DND-41 (cell line): ENCODE measurements at regions not wholly inside any gene's neighbourhood (a gene's known extent, or its start where the extent isn't known, plus 50 kb on each side); places are given as distances from the start of the nearest gene placed in this dataset.

Experiments used
- ATAC-seq: fragments of 200-7000 bp; cut with Tn5 transposase; 3 replicates; pipeline ENCODE4 v1.9.1; 2021; ENCODE audit warnings: low read depth; ENCODE audit not compliant: insufficient read depth
- DNase-seq: peaks from one replicate; pipeline ENCODE4 v3.0.0-alpha.2; 2020
- H2AFZ ChIP-seq: 2 replicates; pipeline ENCODE4 v1.6.0; 2012; ENCODE audit warnings: low read depth, low read length
- H3K27ac ChIP-seq: 2 replicates; pipeline ENCODE4 v1.5.1; 2012; ENCODE audit warnings: low read length, inconsistent platforms
- H3K27me3 ChIP-seq: fragments of 200-600 bp; sonication (generic); 2 replicates; pipeline ENCODE4 v1.6.0; 2012; ENCODE audit warnings: low read length, mild to moderate bottlenecking, inconsistent platforms; ENCODE audit not compliant: insufficient read depth, poor library complexity
- H3K36me3 ChIP-seq: 2 replicates; pipeline ENCODE4 v1.5.1; 2012; ENCODE audit warnings: low read length, inconsistent platforms; ENCODE audit not compliant: insufficient read depth
- H3K4me1 ChIP-seq: 2 replicates; pipeline ENCODE4 v1.5.1; 2012; ENCODE audit warnings: mild to moderate bottlenecking, low read length; ENCODE audit not compliant: insufficient read depth
- H3K4me2 ChIP-seq: 2 replicates; pipeline ENCODE4 v1.6.0; 2012; ENCODE audit warnings: mild to moderate bottlenecking, moderate library complexity, low read length, inconsistent platforms; ENCODE audit not compliant: insufficient read depth
- H3K4me3 ChIP-seq, 2 experiments: fragments of 200-600 bp in 1 of 2; shearing (Covaris generic) in 1 of 2; 2 replicates each; pipeline ENCODE4 v1.5.1; 2012 to 2016; ENCODE audit warnings: inconsistent platforms in 2 of 2, low read length in 2 of 2, mild to moderate bottlenecking in 2 of 2, low read depth in 1 of 2, moderate library complexity in 1 of 2
- H3K79me2 ChIP-seq: 2 replicates; pipeline ENCODE4 v1.6.0; 2012; ENCODE audit warnings: low read length, inconsistent platforms; ENCODE audit not compliant: insufficient read depth
- H3K9ac ChIP-seq: 2 replicates; pipeline ENCODE4 v1.6.0; 2012; ENCODE audit warnings: low read depth, mild to moderate bottlenecking, inconsistent platforms, low read length, moderate library complexity
- H3K9me3 ChIP-seq: 2 replicates; pipeline ENCODE4 v1.5.1; 2012; ENCODE audit warnings: low read length, moderate library complexity, mild to moderate bottlenecking, inconsistent platforms; ENCODE audit not compliant: insufficient read depth, severe bottlenecking
- H4K20me1 ChIP-seq: 2 replicates; pipeline ENCODE4 v1.6.0; 2012; ENCODE audit warnings: low read length; ENCODE audit not compliant: insufficient read depth
- EZH2 ChIP-seq: IDR thresholded peaks from 3 replicates; pipeline ENCODE4 v1.6.1; 2012; ENCODE audit warnings: borderline replicate concordance, low read depth, mild to moderate bottlenecking, moderate library complexity, low read length, inconsistent platforms; ENCODE audit not compliant: severe bottlenecking
- TF ChIP-seq, protein P1 (sequence below): IDR thresholded peaks from 2 replicates; pipeline ENCODE4 v1.5.1; 2012; ENCODE audit warnings: borderline replicate concordance, low read length, moderate library complexity, mild to moderate bottlenecking; ENCODE audit not compliant: poor library complexity, severe bottlenecking; ENCODE audit errors: extremely low read depth

DNA sequence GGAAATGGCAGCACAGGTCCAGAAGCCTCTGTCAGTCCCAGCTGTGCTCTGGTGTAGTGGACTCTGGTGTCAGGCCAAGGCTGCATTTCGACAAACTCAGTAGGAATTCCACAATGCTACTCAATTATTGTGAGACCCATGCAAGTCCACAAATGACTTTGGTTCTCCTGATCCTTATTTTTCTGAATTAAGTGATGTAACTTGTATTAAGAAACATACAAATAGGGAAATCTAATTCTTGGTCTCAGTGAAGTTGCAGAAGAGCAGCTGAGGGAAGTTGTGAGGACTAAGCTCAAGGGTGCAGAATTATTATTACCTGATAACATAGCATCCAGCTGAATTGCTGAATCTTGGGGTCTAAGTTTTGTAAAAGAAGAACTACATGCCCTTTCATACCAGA is 116.8 kb downstream of the MAFB start:
- H3K27ac ChIP-seq = no peak overlapping the region
- no peak for ATAC-seq

DNA sequence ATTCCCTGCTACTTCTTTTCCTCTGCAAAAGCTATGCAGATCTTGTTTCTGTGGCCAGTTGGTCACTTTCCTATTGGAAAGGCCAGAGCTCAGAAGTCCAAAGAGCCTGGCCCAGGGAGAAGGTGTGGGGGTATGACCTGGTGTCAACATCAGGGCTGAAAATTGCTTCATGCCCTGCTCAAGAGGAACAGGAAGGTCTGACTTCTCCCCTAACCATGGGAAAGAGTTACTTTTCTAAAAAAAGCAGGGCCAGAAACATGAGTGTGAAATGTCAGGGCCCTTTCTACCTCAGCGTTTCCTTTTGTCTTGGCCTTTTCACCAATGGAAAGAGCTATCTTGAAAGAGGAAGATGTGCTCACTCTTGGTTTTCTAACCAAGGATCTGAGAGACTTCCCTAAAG is 117.4 kb downstream of the MAFB start:
- no peaks in the 10 kb centered on the region for H4K20me1 ChIP-seq
- H3K4me2 ChIP-seq = no peak overlapping the region
- H3K79me2 ChIP-seq = no peaks in the 10 kb centered on the region
- no peaks in the 10 kb centered on the region for H3K9me3 ChIP-seq
- H3K36me3 ChIP-seq = no peaks in the 10 kb centered on the region
- H3K4me3 ChIP-seq = no peak overlapping the region
- H2AFZ ChIP-seq = no peak overlapping the region
- H3K27ac ChIP-seq = no peak overlapping the region
- ATAC-seq (no peak), DNase-seq (no peak)
- H3K4me1 ChIP-seq = no peaks in the 10 kb centered on the region
- no peak for TF ChIP-seq EZH2
- TF ChIP-seq, protein P1, sequence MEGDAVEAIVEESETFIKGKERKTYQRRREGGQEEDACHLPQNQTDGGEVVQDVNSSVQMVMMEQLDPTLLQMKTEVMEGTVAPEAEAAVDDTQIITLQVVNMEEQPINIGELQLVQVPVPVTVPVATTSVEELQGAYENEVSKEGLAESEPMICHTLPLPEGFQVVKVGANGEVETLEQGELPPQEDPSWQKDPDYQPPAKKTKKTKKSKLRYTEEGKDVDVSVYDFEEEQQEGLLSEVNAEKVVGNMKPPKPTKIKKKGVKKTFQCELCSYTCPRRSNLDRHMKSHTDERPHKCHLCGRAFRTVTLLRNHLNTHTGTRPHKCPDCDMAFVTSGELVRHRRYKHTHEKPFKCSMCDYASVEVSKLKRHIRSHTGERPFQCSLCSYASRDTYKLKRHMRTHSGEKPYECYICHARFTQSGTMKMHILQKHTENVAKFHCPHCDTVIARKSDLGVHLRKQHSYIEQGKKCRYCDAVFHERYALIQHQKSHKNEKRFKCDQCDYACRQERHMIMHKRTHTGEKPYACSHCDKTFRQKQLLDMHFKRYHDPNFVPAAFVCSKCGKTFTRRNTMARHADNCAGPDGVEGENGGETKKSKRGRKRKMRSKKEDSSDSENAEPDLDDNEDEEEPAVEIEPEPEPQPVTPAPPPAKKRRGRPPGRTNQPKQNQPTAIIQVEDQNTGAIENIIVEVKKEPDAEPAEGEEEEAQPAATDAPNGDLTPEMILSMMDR = no peak
- peaks cover 2% of the 10 kb centered on the region for H3K27me3 ChIP-seq
- H3K9ac ChIP-seq = no peak overlapping the region

More for the DNA sequence above, 116.8 kb downstream of the MAFB start:
- TF ChIP-seq, protein P1 = no peak
- TF ChIP-seq EZH2 = no peak
- H3K27me3 ChIP-seq = peaks cover 2% of the 10 kb centered on the region
- H3K36me3 ChIP-seq = no peaks in the 10 kb centered on the region
- H3K4me3 ChIP-seq = no peak overlapping the region
- no peak for DNase-seq
- H3K9me3 ChIP-seq = no peaks in the 10 kb centered on the region
- H3K4me1 ChIP-seq = no peaks in the 10 kb centered on the region
- H4K20me1 ChIP-seq = no peaks in the 10 kb centered on the region
- no peaks in the 10 kb centered on the region for H3K79me2 ChIP-seq
- H3K4me2 ChIP-seq = no peak overlapping the region
- no peak overlapping the region for H3K9ac ChIP-seq
- H2AFZ ChIP-seq = no peak overlapping the region

GRCh38 chr20:40568200-40568599 is 120.8 kb downstream of the MAFB start:
- ATAC-seq = no peak
- no peak for TF ChIP-seq EZH2
- TF ChIP-seq, protein P1 = no peak
- Histone ChIP-seq H3K27ac (no peak overlapping the region), H3K9me3 (no peaks in the 10 kb centered on the region), H3K4me1 (no peaks in the 10 kb centered on the region), H3K9ac (no peak overlapping the region), H2AFZ (no peak overlapping the region), H3K36me3 (no peaks in the 10 kb centered on the region), H3K27me3 (no peaks in the 10 kb centered on the region), H3K79me2 (no peaks in the 10 kb centered on the region), H4K20me1 (no peaks in the 10 kb centered on the region), H3K4me2 (no peak overlapping the region), H3K4me3 (no peak overlapping the region)
- no peak for DNase-seq

DNA sequence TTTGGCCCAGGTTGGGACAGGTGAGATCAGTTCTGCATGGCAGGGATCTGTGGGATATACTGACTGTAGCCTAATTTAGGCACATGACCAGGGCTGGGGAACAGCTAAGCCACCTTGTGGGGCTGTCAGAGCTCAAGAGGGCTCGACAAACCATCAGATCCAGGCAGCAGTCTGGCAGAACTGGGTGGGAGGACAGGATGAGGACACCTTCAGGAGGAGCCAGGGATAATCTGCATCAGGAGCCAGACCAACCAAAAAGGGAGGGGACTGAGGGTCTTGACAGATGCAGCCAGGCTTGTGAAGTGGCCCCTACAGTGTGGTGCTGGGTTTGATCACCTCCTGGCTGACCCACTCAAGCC is 123.4 kb downstream of the MAFB start:
- Histone ChIP-seq H3K36me3 (no peaks in the 10 kb centered on the region), H4K20me1 (no peaks in the 10 kb centered on the region), H2AFZ (no peak overlapping the region), H3K79me2 (no peaks in the 10 kb centered on the region), H3K4me3 (no peak overlapping the region), H3K9ac (no peak overlapping the region), H3K9me3 (no peaks in the 10 kb centered on the region), H3K4me1 (no peaks in the 10 kb centered on the region), H3K4me2 (no peak overlapping the region), H3K27me3 (no peaks in the 10 kb centered on the region), H3K27ac (no peak overlapping the region)
- no peak for ATAC-seq
- TF ChIP-seq EZH2 = no peak
- TF ChIP-seq, protein P1 = no peak
- DNase-seq = no peak
